Hepatocyte (in vitro differentiated cells): ENCODE measurements at regions not wholly inside any gene's neighbourhood (a gene's known extent, or its start where the extent isn't known, plus 50 kb on each side); places are given as distances from the start of the nearest gene placed in this dataset.

Experiments used
- DNase-seq: peaks from one replicate; pipeline ENCODE4 v3.0.0-alpha.2; 2016; ENCODE audit warnings: low spot score
- H2AFZ ChIP-seq: fragments of 200-600 bp; sonication (generic); 2 replicates; pipeline ENCODE4 v1.6.0; 2016; ENCODE audit warnings: antibody characterized with exemption, mild to moderate bottlenecking
- H3K27ac ChIP-seq: fragments of 200-600 bp; sonication (generic); 2 replicates; pipeline ENCODE4 v1.5.1; 2016; ENCODE audit warnings: mild to moderate bottlenecking
- H3K27me3 ChIP-seq: fragments of 200-600 bp; sonication (generic); 2 replicates; pipeline ENCODE4 v1.6.1; 2016
- H3K36me3 ChIP-seq: fragments of 200-600 bp; sonication (generic); replicated peaks from 2 replicates; pipeline ENCODE4 v1.5.1; 2016; ENCODE audit warnings: low read depth; ENCODE audit not compliant: insufficient read depth
- H3K4me1 ChIP-seq: fragments of 200-600 bp; sonication (generic); 2 replicates; pipeline ENCODE4 v1.5.1; 2016; ENCODE audit warnings: mild to moderate bottlenecking, moderate library complexity; ENCODE audit not compliant: insufficient read depth
- H3K4me2 ChIP-seq: fragments of 200-600 bp; sonication (generic); 2 replicates; pipeline ENCODE4 v1.6.0; 2016
- H3K4me3 ChIP-seq: fragments of 200-600 bp; sonication (generic); 2 replicates; pipeline ENCODE4 v1.5.1; 2016; ENCODE audit warnings: mild to moderate bottlenecking
- H3K79me2 ChIP-seq: fragments of 200-600 bp; sonication (generic); 2 replicates; pipeline ENCODE4 v1.6.0; 2017; ENCODE audit warnings: mild to moderate bottlenecking
- H3K9me2 ChIP-seq: fragments of 200-600 bp; sonication (generic); replicated peaks from 2 replicates; pipeline ENCODE4 v1.6.0; 2017; ENCODE audit warnings: mild to moderate bottlenecking; ENCODE audit not compliant: insufficient read depth
- H3K9me3 ChIP-seq: fragments of 200-600 bp; sonication (generic); 2 replicates; pipeline ENCODE4 v1.5.1; 2016; ENCODE audit warnings: low read depth, mild to moderate bottlenecking
- H4K20me1 ChIP-seq: fragments of 200-600 bp; sonication (generic); 2 replicates; pipeline ENCODE4 v1.6.0; 2016; ENCODE audit warnings: mild to moderate bottlenecking; ENCODE audit not compliant: insufficient read depth, poor library complexity, severe bottlenecking
- CTCF ChIP-seq: fragments of 200-600 bp; sonication (generic); IDR thresholded peaks from 2 replicates; pipeline ENCODE4 v1.5.1; 2016; ENCODE audit warnings: antibody characterized with exemption, mild to moderate bottlenecking; ENCODE audit not compliant: poor library complexity
- EZH2 ChIP-seq: fragments of 200-600 bp; sonication (generic); IDR thresholded peaks from 2 replicates; pipeline ENCODE4 v1.6.1; 2016; ENCODE audit warnings: antibody characterized with exemption, mild to moderate bottlenecking, borderline replicate concordance
- EZH2phosphoT487 ChIP-seq: fragments of 200-600 bp; sonication (generic); IDR thresholded peaks from one replicate; pipeline ENCODE4 v1.6.1; 2018; ENCODE audit warnings: antibody characterized with exemption, mild to moderate bottlenecking, low read depth, moderate library complexity; ENCODE audit not compliant: unreplicated experiment, severe bottlenecking
- WGBS: methylation state at CpG from one replicate; pipeline ENCODE4 v1.1.6; 2016; ENCODE audit warnings: low lambda C conversion rate; ENCODE audit errors: missing lambda C conversion rate; 5-methylcytosine and 5-hydroxymethylcytosine counted together

- Histone ChIP-seq H3K9me3 (no peaks in the 10 kb centered on the region), H2AFZ (no peak overlapping the region), H3K4me2 (no peak overlapping the region), H3K27me3 (no peaks in the 10 kb centered on the region), H4K20me1 (no peaks in the 10 kb centered on the region), H3K27ac (no peak overlapping the region), H3K9me2 (no peaks in the 10 kb centered on the region), H3K79me2 (no peaks in the 10 kb centered on the region), H3K36me3 (no peaks in the 10 kb centered on the region), H3K4me1 (no peaks in the 10 kb centered on the region), H3K4me3 (no peak overlapping the region)
- WGBS, result 92% methylated on average over 5 of the region's 5 CpGs
- TF ChIP-seq EZH2phosphoT487, result no peak
- no peak for TF ChIP-seq CTCF
- TF ChIP-seq EZH2, result no peak
- no peak for DNase-seq
Measured at GRCh38 chr1:88068407-88068960, 615.6 kb upstream of the PKN2 start.

DNA sequence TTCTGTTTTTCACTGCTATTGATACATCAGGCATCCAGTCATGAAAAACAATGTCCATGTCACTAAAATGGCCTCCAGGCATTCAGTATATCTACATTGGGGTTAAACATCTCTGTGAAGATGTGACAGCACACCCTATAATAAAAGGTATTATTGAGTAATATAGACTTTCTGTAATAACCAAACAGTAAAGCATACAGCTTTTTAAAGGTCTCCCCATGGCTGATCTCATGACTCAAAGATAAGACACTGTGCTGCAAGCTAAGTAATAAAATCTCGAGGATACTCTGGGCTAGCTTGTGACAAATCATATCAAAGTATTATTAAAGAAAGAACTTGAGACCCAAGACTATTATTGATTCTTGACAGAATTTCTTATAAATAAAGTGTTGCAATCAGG, 613.1 kb upstream of the PKN2 start:
- H2AFZ ChIP-seq, result no peak overlapping the region
- H4K20me1 ChIP-seq, result no peaks in the 10 kb centered on the region
- H3K27ac ChIP-seq, result peak overlapping the region; percentile 29
- DNase-seq, result peak; percentile 9
- H3K4me3 ChIP-seq, result no peak overlapping the region
- no peaks in the 10 kb centered on the region for H3K9me2 ChIP-seq
- H3K4me1 ChIP-seq, result no peaks in the 10 kb centered on the region
- H3K36me3 ChIP-seq, result no peaks in the 10 kb centered on the region
- TF ChIP-seq CTCF (no peak), EZH2 (no peak), EZH2phosphoT487 (no peak)
- no peaks in the 10 kb centered on the region for H3K27me3 ChIP-seq
- H3K79me2 ChIP-seq, result no peaks in the 10 kb centered on the region
- H3K4me2 ChIP-seq, result no peak overlapping the region
- no peaks in the 10 kb centered on the region for H3K9me3 ChIP-seq
- 46% methylated on average over 1 of the region's 1 CpG for WGBS

DNA sequence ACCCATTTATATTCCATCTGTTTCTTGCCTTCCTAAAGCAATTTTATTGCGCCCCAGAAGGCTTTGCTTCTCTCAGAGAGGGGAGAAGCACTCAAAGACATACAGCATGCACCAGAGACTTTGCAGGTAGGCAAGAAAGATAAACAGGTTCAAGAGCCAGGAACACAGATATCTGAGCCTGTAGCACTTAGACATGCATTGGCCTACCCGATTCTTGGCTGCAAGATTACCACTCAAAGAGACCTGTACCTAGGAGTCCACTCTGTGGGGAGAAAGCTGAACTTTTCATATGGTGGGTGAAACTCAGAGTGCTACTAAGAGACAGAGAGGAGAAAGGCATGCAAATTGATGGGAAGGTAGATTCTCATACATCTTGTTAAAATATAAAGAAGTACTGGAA, 609.4 kb upstream of the PKN2 start:
- TF ChIP-seq CTCF (no peak), EZH2 (no peak), EZH2phosphoT487 (no peak)
- Histone ChIP-seq H3K27ac (no peak overlapping the region), H3K9me3 (no peaks in the 10 kb centered on the region), H3K36me3 (no peaks in the 10 kb centered on the region), H3K27me3 (no peaks in the 10 kb centered on the region), H3K4me1 (no peaks in the 10 kb centered on the region), H3K4me3 (no peak overlapping the region), H3K79me2 (no peaks in the 10 kb centered on the region), H3K4me2 (no peak overlapping the region), H2AFZ (no peak overlapping the region), H4K20me1 (no peaks in the 10 kb centered on the region), H3K9me2 (no peaks in the 10 kb centered on the region)
- WGBS, result 93% methylated on average over 2 of the region's 2 CpGs
- DNase-seq, result no peak

DNA sequence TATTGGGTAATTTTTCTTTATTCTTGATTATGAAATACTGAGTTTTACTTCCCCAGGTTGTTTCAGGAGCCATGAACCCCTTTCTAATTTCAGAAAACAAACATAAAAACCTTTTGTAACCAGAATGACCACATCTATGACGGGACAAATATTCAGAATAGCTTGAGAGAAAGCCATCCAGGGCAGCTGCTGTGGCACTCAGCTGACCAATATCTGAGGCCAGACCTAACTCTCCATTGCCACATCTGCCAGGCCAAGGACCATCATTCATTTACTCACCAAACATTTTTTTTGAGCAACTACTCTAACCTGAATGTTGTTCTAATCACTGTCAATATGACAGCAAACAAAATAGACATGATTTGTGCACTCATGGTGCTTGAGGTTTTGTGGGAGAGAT, 608.3 kb upstream of the PKN2 start:
- no peak for DNase-seq
- 91% methylated on average over 1 of the region's 1 CpG for WGBS
- Histone ChIP-seq H2AFZ (no peak overlapping the region), H3K9me2 (no peaks in the 10 kb centered on the region), H3K4me3 (no peak overlapping the region), H3K4me1 (no peaks in the 10 kb centered on the region), H3K4me2 (no peak overlapping the region), H3K79me2 (no peaks in the 10 kb centered on the region), H3K9me3 (no peaks in the 10 kb centered on the region), H4K20me1 (no peaks in the 10 kb centered on the region), H3K36me3 (no peaks in the 10 kb centered on the region), H3K27ac (no peak overlapping the region), H3K27me3 (no peaks in the 10 kb centered on the region)
- TF ChIP-seq EZH2phosphoT487, result no peak
- TF ChIP-seq CTCF, result no peak
- TF ChIP-seq EZH2, result no peak
